HG03354 (cell line): ENCODE measurements at regions not wholly inside any gene's neighbourhood (a gene's known extent, or its start where the extent isn't known, plus 50 kb on each side); places are given as distances from the start of the nearest gene placed in this dataset.

ENCODE experiments used
- ATAC-seq: cut with Tn5 transposase; IDR thresholded peaks from one replicate; pipeline ENCODE4 v1.9.1; 2021; ENCODE audit warnings: mild to moderate bottlenecking; ENCODE audit not compliant: unreplicated experiment, poor library complexity, severe bottlenecking

DNA sequence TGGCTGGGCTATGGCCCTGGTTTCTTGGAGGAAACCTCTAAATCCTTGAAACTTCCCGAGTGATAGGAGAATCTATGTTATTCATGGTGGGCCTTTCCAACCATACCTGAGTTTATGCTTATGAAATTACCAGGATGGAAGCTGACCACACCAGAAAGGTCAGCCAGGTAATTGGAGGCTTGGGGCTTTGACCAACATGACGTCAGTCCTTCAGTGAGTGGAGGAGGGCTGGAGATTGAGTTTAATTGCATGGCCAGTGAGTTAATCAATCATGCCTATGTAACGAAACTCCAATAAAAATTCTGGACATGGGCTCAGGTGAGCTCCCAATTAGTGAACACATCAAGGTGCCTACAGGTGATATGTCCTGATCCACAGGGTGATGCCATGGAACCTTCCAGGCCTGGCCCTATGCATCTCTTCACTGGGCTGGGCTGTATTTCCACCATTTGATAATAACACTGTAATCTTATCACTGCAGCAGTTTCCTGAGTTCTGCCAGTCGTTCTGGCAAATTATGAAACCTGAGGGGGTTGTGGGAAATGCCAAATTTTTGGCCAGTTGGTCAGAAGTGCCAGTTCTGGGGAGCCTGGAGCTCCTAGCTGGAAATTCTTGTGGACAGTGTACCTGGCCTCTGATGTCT is 106.5 kb downstream of the CDH26 start:
- no peak for ATAC-seq

- no peak for ATAC-seq
Observed at GRCh38 chr20:60065741-60066437, 107.7 kb downstream of the CDH26 start.

GRCh38 chr20:60066438-60066823 is 108.2 kb downstream of the CDH26 start:
- ATAC-seq, result no peak

DNA sequence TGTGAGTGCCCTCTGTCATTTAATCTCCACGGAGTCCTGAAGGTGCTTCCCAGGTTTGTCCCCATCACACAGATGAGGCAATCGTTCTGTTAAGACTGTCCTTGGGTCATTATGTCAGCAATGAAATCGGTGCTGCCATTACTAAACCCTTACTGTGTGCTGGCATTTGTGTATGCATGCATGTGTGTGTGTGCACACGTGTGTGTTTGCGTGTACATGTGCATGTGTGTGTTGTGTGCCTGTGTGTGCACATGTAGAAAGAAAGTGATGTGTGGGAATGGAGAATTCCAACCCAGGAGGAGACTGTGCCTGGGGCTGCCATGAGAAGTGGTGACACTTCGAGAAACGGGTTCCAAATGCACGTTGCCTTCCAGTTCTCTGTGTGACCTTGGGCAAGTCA is 110.3 kb downstream of the CDH26 start:
- no peak for ATAC-seq

GRCh38 chr20:60069656-60070055 is 111.4 kb downstream of the CDH26 start:
- no peak for ATAC-seq

- no peak for ATAC-seq
Observed at GRCh38 chr20:60070791-60071190, 112.6 kb downstream of the CDH26 start.

DNA sequence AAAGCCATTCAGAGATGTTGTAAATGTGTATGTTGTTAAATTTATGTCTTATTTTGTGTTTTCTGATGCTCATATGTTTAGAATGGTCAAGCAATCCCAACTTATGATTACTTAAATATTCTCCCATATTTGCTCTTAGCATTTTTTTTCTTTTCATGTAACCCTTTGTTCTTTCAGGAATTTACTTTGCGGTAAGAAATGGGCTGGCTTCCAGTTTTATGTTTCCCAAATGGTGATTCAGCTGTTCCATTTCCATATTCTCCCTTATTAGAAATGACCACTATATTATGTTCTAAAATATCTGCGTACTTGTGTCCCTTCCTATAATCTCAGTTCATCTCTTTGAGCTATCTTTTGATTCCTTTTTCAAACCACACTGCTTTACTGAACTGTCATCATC is 113.7 kb downstream of the CDH26 start:
- ATAC-seq, result no peak

DNA sequence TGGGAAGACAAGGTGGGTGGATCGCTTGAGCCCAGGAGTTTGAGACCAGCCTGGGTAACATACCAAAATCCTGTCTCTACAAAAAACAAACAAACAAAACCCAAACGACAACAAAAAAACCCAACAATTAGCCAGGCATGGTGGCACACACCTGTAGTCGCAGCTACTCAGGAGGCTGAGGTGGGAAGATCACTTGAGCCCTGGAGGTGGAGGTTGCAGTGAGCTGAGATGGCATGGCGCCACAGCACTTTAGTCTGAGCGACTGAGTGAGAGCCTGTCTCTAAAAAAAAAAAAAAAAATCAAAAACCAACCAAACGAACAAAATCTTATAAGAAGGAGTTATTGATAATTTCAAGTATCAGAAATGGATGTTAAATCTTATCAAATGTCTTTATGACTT is 114.9 kb downstream of the CDH26 start:
- ATAC-seq, result no peak

DNA sequence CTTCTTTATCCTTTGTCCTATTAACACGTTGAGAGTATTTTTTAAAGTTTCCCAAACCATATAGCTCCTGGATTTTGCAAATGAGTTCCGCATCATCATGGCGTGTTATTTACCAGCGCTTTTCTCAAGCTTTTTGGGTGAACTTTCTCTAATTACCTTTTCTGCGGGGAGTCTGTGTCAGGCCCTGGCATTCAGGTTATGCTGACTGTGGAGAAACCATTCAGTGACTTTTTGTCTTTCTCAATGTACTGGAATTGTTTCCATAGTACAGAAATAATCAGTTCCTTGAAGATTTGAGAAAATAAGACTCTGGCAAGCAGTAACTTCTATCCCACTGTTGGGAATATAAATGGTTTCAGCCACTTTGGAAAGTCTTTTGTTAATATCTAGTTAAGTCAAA is 115.3 kb downstream of the CDH26 start:
- no peak for ATAC-seq

GRCh38 chr20:60074276-60074675 is 116.1 kb downstream of the CDH26 start:
- no peak for ATAC-seq

- no peak for ATAC-seq
Observed at GRCh38 chr20:60078351-60079250, 120.4 kb downstream of the CDH26 start.

- no peak for ATAC-seq
Observed at GRCh38 chr20:60080401-60080800, 122.2 kb downstream of the CDH26 start.

DNA sequence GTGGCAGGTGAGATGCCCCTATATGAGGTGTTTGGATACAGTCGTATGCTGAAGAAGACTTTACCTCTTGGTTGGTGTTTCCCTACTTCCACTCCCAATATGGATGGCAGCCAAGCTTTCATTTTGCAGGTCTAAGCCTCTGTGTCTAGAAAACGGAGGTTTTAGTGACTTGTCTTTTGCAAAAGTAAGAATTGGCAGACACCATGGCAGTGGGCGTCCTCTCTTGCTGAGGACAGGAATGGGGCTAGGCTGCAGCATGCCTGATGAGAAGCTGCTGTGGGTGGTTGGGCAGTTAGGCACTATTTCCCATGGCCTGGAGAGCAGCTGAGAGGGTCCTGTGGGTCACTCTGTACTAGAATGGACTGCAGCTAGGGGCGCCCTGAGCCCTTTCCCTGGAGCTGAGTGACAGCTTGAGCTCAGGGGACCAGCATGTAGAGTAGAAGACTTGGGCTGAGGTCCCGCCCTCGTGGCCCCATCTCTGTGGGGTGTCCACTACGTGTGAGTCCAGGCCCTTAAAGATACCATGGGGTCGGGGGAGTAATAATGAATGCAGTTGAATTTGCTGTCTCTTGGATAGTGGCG is 127.4 kb downstream of the CDH26 start:
- ATAC-seq, result no peak

- no peak for ATAC-seq
Observed at GRCh38 chr20:60086821-60087562, 128.8 kb downstream of the CDH26 start.

GRCh38 chr20:60087563-60088105 is 129.4 kb downstream of the CDH26 start:
- ATAC-seq, result no peak

DNA sequence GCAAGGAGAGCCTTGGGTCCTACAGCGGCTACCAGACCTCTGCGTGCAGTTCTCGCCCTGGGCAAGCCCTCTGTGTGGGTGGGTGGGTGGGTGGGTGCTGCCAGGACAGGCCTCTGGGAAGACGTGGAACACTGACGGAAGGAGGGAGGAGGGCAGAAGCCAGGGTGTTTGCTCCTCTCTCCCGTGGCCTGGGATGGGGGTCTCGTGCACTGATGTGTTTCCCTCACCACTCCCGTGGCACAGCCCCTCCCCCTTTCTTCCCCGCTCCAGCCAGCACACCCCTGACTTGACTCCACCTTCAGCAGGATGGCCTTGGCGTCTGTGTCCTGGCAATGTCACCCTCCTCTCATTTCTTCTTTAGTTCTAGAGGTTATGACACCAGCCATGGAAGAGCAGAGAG is 130.0 kb downstream of the CDH26 start:
- no peak for ATAC-seq

- no peak for ATAC-seq
Observed at GRCh38 chr20:60090631-60091030, 132.4 kb downstream of the CDH26 start.

GRCh38 chr20:60091305-60091704 is 133.1 kb downstream of the CDH26 start:
- ATAC-seq, result no peak

- no peak for ATAC-seq
Observed at GRCh38 chr20:60091861-60092260, 133.6 kb downstream of the CDH26 start.
